Large intestine (tissue), 3 donors: ENCODE measurements at regions not wholly inside any gene's neighbourhood (a gene's known extent, or its start where the extent isn't known, plus 50 kb on each side); places are given as distances from the start of the nearest gene placed in this dataset.

Experiments
- DNase-seq, 2 donors: peaks; one replicate each; pipeline versions ENCODE4 v3.0.0 to v3.0.0-alpha.2; 2013
- H3K27ac ChIP-seq: one replicate; pipeline ENCODE4 v1.5.1; 2013; ENCODE audit warnings: low read length
- H3K27me3 ChIP-seq: 2 replicates; pipeline ENCODE4 v1.6.1; 2013; ENCODE audit warnings: low read length; ENCODE audit not compliant: control insufficient read depth, insufficient read depth
- H3K36me3 ChIP-seq: 2 replicates; pipeline ENCODE4 v1.6.1; 2013; ENCODE audit warnings: low read length; ENCODE audit not compliant: control insufficient read depth, insufficient read depth
- H3K4me1 ChIP-seq: one replicate; pipeline ENCODE4 v1.6.1; 2013; ENCODE audit warnings: low read length; ENCODE audit not compliant: control insufficient read depth, insufficient read depth
- H3K4me3 ChIP-seq: one replicate; pipeline ENCODE4 v1.5.1; 2013; ENCODE audit warnings: low read length
- H3K9me3 ChIP-seq: one replicate; pipeline ENCODE4 v1.6.1; 2013; ENCODE audit warnings: mild to moderate bottlenecking, low read depth, low read length, moderate library complexity; ENCODE audit not compliant: control insufficient read depth
- WGBS: methylation state at CpG from one replicate; pipeline ENCODE4 v1.1.5; 2013; ENCODE audit warnings: low lambda C conversion rate; ENCODE audit not compliant: insufficient coverage; 5-methylcytosine and 5-hydroxymethylcytosine counted together

- 100% methylated on average over 1 of the region's 2 CpGs for WGBS
- H3K36me3 ChIP-seq: no peaks in the 10 kb centered on the region
- H3K4me3 ChIP-seq: no peak overlapping the region
- H3K9me3 ChIP-seq: no peaks in the 10 kb centered on the region
- peak overlapping the region; percentile 71 for H3K27ac ChIP-seq
- no peaks in the 10 kb centered on the region for H3K4me1 ChIP-seq
- peak; percentile 38 to 64 for DNase-seq
- H3K27me3 ChIP-seq: no peaks in the 10 kb centered on the region
These were observed 463.1 kb downstream of the USP25 start for GRCh38 chr21:16192902-16193301.

GRCh38 chr21:16193496-16194094 is 463.8 kb downstream of the USP25 start:
- no peaks in the 10 kb centered on the region for H3K36me3 ChIP-seq
- DNase-seq: peak in 1 of 2 donors; percentile 61
- H3K27me3 ChIP-seq: no peaks in the 10 kb centered on the region
- peak overlapping the region; percentile 71 for H3K27ac ChIP-seq
- no peaks in the 10 kb centered on the region for H3K9me3 ChIP-seq
- no peaks in the 10 kb centered on the region for H3K4me1 ChIP-seq
- WGBS: no CpG with 5 or more reads among the region's 2 CpGs
- H3K4me3 ChIP-seq: peak overlapping the region; percentile 25

- WGBS: 17% methylated on average over 1 of the region's 9 CpGs
- no peaks in the 10 kb centered on the region for H3K4me1 ChIP-seq
- peak; percentile 76 to 89 for DNase-seq
- H3K27ac ChIP-seq: peak overlapping the region; percentile 71
- H3K9me3 ChIP-seq: no peaks in the 10 kb centered on the region
- H3K4me3 ChIP-seq: peak overlapping the region; percentile 25
- no peaks in the 10 kb centered on the region for H3K27me3 ChIP-seq
- H3K36me3 ChIP-seq: no peaks in the 10 kb centered on the region
These were observed 464.5 kb downstream of the USP25 start for GRCh38 chr21:16194095-16194787.

DNA sequence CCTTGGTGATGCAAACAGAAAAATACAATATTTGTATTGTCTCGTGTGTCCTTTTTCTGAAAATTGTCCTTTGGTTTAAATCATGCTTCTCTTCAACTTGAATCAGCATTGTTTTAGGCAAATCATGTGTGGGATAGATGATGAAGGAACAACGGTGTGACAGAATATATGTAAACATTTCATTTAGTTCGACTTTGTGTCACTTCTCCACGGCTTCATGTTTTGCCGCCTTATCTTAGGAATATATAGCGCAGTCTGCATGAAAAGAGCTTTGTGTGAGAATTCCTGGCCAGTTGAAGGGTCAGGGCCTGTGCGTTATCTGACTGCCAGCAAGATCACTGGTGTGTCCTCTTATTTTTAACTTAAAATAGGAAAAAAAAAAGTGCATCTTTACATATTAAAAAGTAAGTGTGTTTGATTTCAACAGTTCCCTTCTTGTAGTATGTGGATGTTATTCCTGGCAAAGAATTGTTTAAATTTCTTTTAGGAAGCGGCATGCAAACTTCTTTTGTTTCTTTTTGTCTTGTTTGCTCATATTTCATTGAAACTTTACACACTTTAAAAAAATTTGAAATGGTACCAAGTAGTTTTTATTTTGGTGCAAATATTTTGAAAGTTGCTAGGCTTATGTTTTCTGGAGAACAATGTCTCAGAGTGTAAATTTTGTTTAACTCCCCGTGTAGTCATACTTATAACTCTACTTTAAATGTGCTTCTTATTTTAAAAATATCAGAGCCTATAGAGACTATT is 465.2 kb downstream of the USP25 start:
- Histone ChIP-seq H3K9me3 (no peaks in the 10 kb centered on the region), H3K4me3 (peak overlapping the region; percentile 25), H3K4me1 (no peaks in the 10 kb centered on the region), H3K27me3 (no peaks in the 10 kb centered on the region), H3K27ac (peak overlapping the region; percentile 71), H3K36me3 (no peaks in the 10 kb centered on the region)
- peak in 1 of 2 donors; percentile 61 for DNase-seq
- 31% methylated on average over 2 of the region's 9 CpGs for WGBS

GRCh38 chr21:16195538-16195910 is 465.7 kb downstream of the USP25 start:
- no peaks in the 10 kb centered on the region for H3K36me3 ChIP-seq
- no peaks in the 10 kb centered on the region for H3K9me3 ChIP-seq
- no peaks in the 10 kb centered on the region for H3K4me1 ChIP-seq
- DNase-seq: peak in 1 of 2 donors; percentile 26
- peak overlapping the region; percentile 25 for H3K4me3 ChIP-seq
- no peaks in the 10 kb centered on the region for H3K27me3 ChIP-seq
- peak overlapping the region; percentile 71 for H3K27ac ChIP-seq
- 26% methylated on average over 4 of the region's 4 CpGs for WGBS

DNA sequence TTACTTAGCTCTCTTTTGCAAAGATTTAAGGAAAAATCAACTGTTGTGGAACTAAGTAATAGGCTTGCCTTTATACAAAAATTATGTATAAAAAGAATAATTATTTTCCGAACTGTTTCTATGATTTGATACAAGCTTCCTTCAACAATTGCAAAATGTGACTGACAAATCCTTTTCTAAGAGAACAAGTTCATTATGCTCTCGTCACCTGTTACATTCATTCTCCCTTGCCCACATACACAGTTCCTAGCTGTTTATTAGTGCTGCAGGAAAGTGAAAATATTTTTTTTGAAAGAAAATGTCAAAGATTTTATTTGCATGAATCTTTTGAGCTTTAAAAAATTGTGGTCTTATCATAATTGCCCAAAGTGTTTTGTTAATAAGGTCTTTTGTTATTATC is 466.2 kb downstream of the USP25 start:
- H3K27me3 ChIP-seq: no peaks in the 10 kb centered on the region
- no peaks in the 10 kb centered on the region for H3K9me3 ChIP-seq
- no peak for DNase-seq
- peak overlapping the region; percentile 71 for H3K27ac ChIP-seq
- 70% methylated on average over 2 of the region's 2 CpGs for WGBS
- no peaks in the 10 kb centered on the region for H3K4me1 ChIP-seq
- H3K36me3 ChIP-seq: no peaks in the 10 kb centered on the region
- peak overlapping the region; percentile 25 for H3K4me3 ChIP-seq

DNA sequence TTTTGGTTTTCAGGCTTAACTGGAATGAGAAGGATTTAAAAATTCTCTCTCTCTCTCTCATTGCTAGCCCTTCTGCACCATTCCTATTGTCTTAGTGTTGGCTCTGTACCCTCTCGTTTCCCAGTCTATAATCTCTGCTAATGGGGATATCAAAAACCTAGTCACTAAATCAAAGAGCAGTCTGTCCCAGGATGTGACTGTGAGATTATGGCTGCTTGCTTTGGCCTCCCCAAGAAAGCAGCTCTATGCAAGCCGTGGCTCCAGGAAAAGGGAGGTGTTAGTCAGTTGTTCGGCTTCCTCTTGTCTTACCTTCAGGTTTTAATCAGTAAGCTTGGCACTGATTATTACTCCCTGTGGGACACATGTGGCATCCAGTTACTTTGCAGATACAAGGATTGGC is 468.8 kb downstream of the USP25 start:
- no peak for DNase-seq
- no peaks in the 10 kb centered on the region for H3K9me3 ChIP-seq
- H3K27ac ChIP-seq: no peak overlapping the region
- no peak overlapping the region for H3K4me3 ChIP-seq
- no peaks in the 10 kb centered on the region for H3K36me3 ChIP-seq
- H3K4me1 ChIP-seq: no peaks in the 10 kb centered on the region
- no CpG with 5 or more reads among the region's 3 CpGs for WGBS
- no peaks in the 10 kb centered on the region for H3K27me3 ChIP-seq

DNA sequence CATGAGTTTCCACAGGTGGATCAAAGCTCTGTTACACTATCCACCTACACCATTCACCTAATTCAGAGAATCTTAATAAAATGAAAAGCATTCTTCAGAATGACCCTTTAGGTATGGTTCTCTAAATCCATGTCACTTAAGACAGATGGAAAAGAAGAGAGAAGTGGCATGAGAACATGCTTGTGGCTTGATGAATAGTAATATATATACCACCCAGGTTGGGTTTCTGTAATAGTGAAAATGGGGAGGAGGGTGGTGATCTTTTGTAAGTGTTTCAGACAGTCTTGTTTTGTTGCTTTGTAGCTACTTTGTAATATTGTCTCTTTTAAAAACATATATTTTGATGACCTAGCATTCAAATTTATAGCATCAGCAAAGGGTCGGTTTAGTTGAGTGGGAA is 469.8 kb downstream of the USP25 start:
- Histone ChIP-seq H3K4me3 (no peak overlapping the region), H3K27ac (no peak overlapping the region), H3K9me3 (no peaks in the 10 kb centered on the region), H3K27me3 (no peaks in the 10 kb centered on the region), H3K36me3 (no peaks in the 10 kb centered on the region), H3K4me1 (no peaks in the 10 kb centered on the region)
- no peak for DNase-seq
- no CpG with 5 or more reads among the region's 1 CpG for WGBS

GRCh38 chr21:16201718-16202117 is 471.9 kb downstream of the USP25 start:
- H3K27me3 ChIP-seq: no peaks in the 10 kb centered on the region
- 100% methylated on average over 1 of the region's 1 CpG for WGBS
- no peak overlapping the region for H3K4me3 ChIP-seq
- H3K36me3 ChIP-seq: no peaks in the 10 kb centered on the region
- no peaks in the 10 kb centered on the region for H3K4me1 ChIP-seq
- no peak overlapping the region for H3K27ac ChIP-seq
- DNase-seq: no peak
- no peaks in the 10 kb centered on the region for H3K9me3 ChIP-seq

- H3K4me3 ChIP-seq: no peak overlapping the region
- H3K36me3 ChIP-seq: no peaks in the 10 kb centered on the region
- no peaks in the 10 kb centered on the region for H3K27me3 ChIP-seq
- H3K9me3 ChIP-seq: no peaks in the 10 kb centered on the region
- 67% methylated on average over 1 of the region's 3 CpGs for WGBS
- H3K4me1 ChIP-seq: no peaks in the 10 kb centered on the region
- H3K27ac ChIP-seq: no peak overlapping the region
- no peak for DNase-seq
These were observed 475.7 kb downstream of the USP25 start for GRCh38 chr21:16205527-16205926.
